ENCODE measurements at regions not wholly inside any gene's neighbourhood (a gene's known extent, or its start where the extent isn't known, plus 50 kb on each side); places are given as distances from the start of the nearest gene placed in this dataset.

GRCh38 chr4:71980976-71981375, 50.8 kb upstream of the NPFFR2 start:
- no peak overlapping the region for H3K27ac ChIP-seq (ENCODE audit: low read depth, low read length)
- H2AFZ ChIP-seq (ENCODE audit: low read depth, low read length) = no peak overlapping the region
- no peaks in the 10 kb centered on the region for H3K27me3 Mint-ChIP-seq (ENCODE audit: low read depth, unreplicated experiment)
- no peaks in the 10 kb centered on the region for H3K4me1 Mint-ChIP-seq (ENCODE audit: low read depth, unreplicated experiment)
- H3K36me3 Mint-ChIP-seq (ENCODE audit: low read depth, unreplicated experiment) = no peaks in the 10 kb centered on the region
- DNase-seq (ENCODE audit: low read depth) (peak; percentile 55), FAIRE-seq (no peak)
- H3K4me1 ChIP-seq (ENCODE audit: insufficient read depth, low read length) = no peaks in the 10 kb centered on the region
- H3K79me2 ChIP-seq (ENCODE audit: insufficient read depth, low read length) = no peaks in the 10 kb centered on the region
- H3K4me3 ChIP-seq (ENCODE audit: insufficient read depth, low read depth, low read length) = no peak overlapping the region
- H3K9me3 Mint-ChIP-seq (ENCODE audit: unreplicated experiment) = no peaks in the 10 kb centered on the region
- TF ChIP-seq CTCF (IDR thresholded peaks at IDR 0.05; ENCODE audit: insufficient read depth, low read depth, low read length) (no peak), EZH2 (IDR thresholded peaks at IDR 0.05; ENCODE audit: insufficient read depth, low read length) (no peak)
- no peaks in the 10 kb centered on the region for H3K9me3 ChIP-seq (ENCODE audit: insufficient read depth, low read depth, low read length)
- H3K27me3 ChIP-seq (ENCODE audit: insufficient read depth, low read length) = no peaks in the 10 kb centered on the region
- no peaks in the 10 kb centered on the region for H4K20me1 ChIP-seq (ENCODE audit: insufficient read depth, low read length)
- no peak overlapping the region for H3K4me3 Mint-ChIP-seq (ENCODE audit: unreplicated experiment)
- no peak overlapping the region for H3K27ac Mint-ChIP-seq (ENCODE audit: unreplicated experiment)
- no peaks in the 10 kb centered on the region for H3K36me3 ChIP-seq (ENCODE audit: insufficient read depth, low read length)
- no peak overlapping the region for H3K4me2 ChIP-seq (ENCODE audit: low read length)
- H3K9ac ChIP-seq (ENCODE audit: low read length) = no peak overlapping the region

Measured in astrocyte (in vitro differentiated cells and primary cell).